ENCODE measurements at regions not wholly inside any gene's neighbourhood (a gene's known extent, or its start where the extent isn't known, plus 50 kb on each side); places are given as distances from the start of the nearest gene placed in this dataset.

DNA sequence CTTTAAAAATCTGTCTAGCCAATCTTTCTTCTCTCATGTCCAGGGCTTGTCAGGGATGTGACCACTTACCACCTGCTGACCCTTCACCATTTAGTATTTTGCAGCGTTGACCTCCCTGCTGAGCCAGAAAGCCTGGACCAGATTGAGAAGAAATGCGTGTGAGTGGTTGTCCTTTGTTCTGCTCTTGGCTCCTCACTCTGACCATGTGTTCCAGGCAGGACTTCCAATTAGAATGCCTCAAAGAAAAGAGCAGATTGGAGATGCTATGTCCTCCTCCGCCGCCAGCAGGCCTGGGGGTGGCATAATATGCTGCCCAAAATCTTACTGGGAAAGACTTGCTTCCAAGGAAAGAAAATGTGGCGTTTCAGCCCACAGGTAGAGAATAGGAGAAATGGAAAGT lies 894.1 kb downstream of the SLC4A3 start:
- H3K36me3 ChIP-seq (replicated peaks in 1 of 2; ENCODE audit: control insufficient read depth in 1 of 2, insufficient read depth in 2 of 2, low read length in 2 of 2): no peaks in the 10 kb centered on the region
- no peak overlapping the region for H3K4me3 ChIP-seq (replicated peaks in 1 of 3; ENCODE audit: insufficient read depth in 1 of 3, low read depth in 2 of 3, low read length in 3 of 3)
- DNase-seq (ENCODE audit: low spot score): no peak
- intact Hi-C loops (cut with micrococcal nuclease; ENCODE audit: unreplicated experiment): no loop called here
- ATAC-seq: no peak
- no TSS peak for BruUV-seq (replicated peaks)
- ChIA-PET CTCF (ENCODE audit: low intra/inter-chr PET ratio, low total read pairs) (no interaction called here), POLR2A (no interaction called here)
- H3K4me2 ChIP-seq (ENCODE audit: low read depth, low read length): no peak overlapping the region
- H4K20me1 ChIP-seq (ENCODE audit: insufficient read depth, low read length): no peaks in the 10 kb centered on the region
- under 1% methylated on average over 5 of the region's 5 CpGs for whole genome bisulfite sequencing (ENCODE audit: low lambda C conversion rate)
- no peak overlapping the region for H3K9ac ChIP-seq (ENCODE audit: insufficient read depth, low read depth, low read length)
- H3K9me3 ChIP-seq (ENCODE audit: low read length): peaks cover 20% of the 10 kb centered on the region
- in situ Hi-C loops (cut with HindIII; ENCODE audit: extremely low pct_ligation_motif_present, low pct_unique_long_range_greater_than_20kb): no loop called here
- no peak overlapping the region for H2AFZ ChIP-seq (ENCODE audit: low read length)
- no peak for FAIRE-seq
- no peak overlapping the region for H3K27ac ChIP-seq (ENCODE audit: extremely low read length, insufficient read depth, low read length)
- H3K79me2 ChIP-seq (ENCODE audit: insufficient read depth, low read length): no peaks in the 10 kb centered on the region
- no peaks in the 10 kb centered on the region for H3K27me3 ChIP-seq (ENCODE audit: control insufficient read depth in 1 of 2, insufficient read depth in 2 of 2, low read length in 2 of 2)
- TF ChIP-seq IRF2 (CRISPR knock-in tag; IDR thresholded peaks at IDR 0.05) (no peak), ZNF484 (CRISPR knock-in tag; IDR thresholded peaks at IDR 0.05; ENCODE audit: borderline replicate concordance, low read depth) (no peak), KMT2B (CRISPR knock-in tag; IDR thresholded peaks at IDR 0.05) (no peak), MYNN (CRISPR knock-in tag; IDR thresholded peaks at IDR 0.05; ENCODE audit: low read depth) (no peak), ZNF451 (CRISPR knock-in tag; IDR thresholded peaks at IDR 0.05) (no peak), NFKBIZ (CRISPR knock-in tag; IDR thresholded peaks at IDR 0.05) (no peak)
- TF ChIP-seq, protein P1, sequence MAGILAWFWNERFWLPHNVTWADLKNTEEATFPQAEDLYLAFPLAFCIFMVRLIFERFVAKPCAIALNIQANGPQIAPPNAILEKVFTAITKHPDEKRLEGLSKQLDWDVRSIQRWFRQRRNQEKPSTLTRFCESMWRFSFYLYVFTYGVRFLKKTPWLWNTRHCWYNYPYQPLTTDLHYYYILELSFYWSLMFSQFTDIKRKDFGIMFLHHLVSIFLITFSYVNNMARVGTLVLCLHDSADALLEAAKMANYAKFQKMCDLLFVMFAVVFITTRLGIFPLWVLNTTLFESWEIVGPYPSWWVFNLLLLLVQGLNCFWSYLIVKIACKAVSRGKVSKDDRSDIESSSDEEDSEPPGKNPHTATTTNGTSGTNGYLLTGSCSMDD (CRISPR knock-in tag; IDR thresholded peaks at IDR 0.05): no peak
- TF ChIP-seq, protein P2, sequence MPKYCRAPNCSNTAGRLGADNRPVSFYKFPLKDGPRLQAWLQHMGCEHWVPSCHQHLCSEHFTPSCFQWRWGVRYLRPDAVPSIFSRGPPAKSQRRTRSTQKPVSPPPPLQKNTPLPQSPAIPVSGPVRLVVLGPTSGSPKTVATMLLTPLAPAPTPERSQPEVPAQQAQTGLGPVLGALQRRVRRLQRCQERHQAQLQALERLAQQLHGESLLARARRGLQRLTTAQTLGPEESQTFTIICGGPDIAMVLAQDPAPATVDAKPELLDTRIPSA (CRISPR knock-in tag; IDR thresholded peaks at IDR 0.05; ENCODE audit: borderline replicate concordance): no peak
- no peaks in the 10 kb centered on the region for H3K4me1 ChIP-seq (ENCODE audit: insufficient read depth, low read length)

DNA sequence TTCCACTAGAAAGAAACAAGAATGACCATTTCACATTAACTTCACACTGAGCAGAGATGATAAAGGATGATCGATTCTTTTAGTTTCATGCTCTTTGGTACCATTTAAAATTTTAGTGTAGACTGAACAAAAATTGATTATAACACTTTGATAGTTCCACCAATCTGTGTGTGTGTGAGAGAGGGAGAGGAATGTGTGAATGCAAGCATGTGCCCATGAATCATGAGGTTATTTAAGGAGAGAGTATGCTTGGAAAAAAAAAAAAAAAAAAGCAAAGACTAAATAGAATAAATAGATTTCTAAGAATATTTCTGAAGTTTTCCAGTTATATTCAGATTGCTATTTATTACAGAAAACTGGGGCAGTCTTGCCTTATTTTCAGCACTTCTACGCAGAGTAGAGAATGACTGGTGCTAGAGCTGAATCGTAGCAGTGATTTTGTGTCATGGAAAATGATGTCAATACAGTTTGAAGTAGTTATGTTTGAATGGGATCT lies 900.8 kb downstream of the SLC4A3 start:
- Histone ChIP-seq H3K4me1 (ENCODE audit: insufficient read depth, low read length) (no peaks in the 10 kb centered on the region), H3K36me3 (replicated peaks in 1 of 2; ENCODE audit: control insufficient read depth in 1 of 2, insufficient read depth in 2 of 2, low read length in 2 of 2) (no peaks in the 10 kb centered on the region), H3K27me3 (ENCODE audit: control insufficient read depth in 1 of 2, insufficient read depth in 2 of 2, low read length in 2 of 2) (no peaks in the 10 kb centered on the region), H3K9me3 (ENCODE audit: low read length) (peaks cover 57% of the 10 kb centered on the region), H4K20me1 (ENCODE audit: insufficient read depth, low read length) (no peaks in the 10 kb centered on the region), H3K9ac (ENCODE audit: insufficient read depth, low read depth, low read length) (no peak overlapping the region), H3K4me3 (replicated peaks in 1 of 3; ENCODE audit: insufficient read depth in 1 of 3, low read depth in 2 of 3, low read length in 3 of 3) (no peak overlapping the region), H2AFZ (ENCODE audit: low read length) (no peak overlapping the region), H3K27ac (ENCODE audit: extremely low read length, insufficient read depth, low read length) (no peak overlapping the region), H3K4me2 (ENCODE audit: low read depth, low read length) (no peak overlapping the region), H3K79me2 (ENCODE audit: insufficient read depth, low read length) (no peaks in the 10 kb centered on the region)
- FAIRE-seq: no peak
- no TSS peak for BruUV-seq (replicated peaks)
- DNase-seq (ENCODE audit: low spot score): no peak
- in situ Hi-C loops (cut with HindIII; ENCODE audit: extremely low pct_ligation_motif_present, low pct_unique_long_range_greater_than_20kb): no loop called here
- CTCF ChIA-PET (ENCODE audit: low intra/inter-chr PET ratio, low total read pairs): no interaction called here
- POLR2A ChIA-PET: no interaction called here
- 18% methylated on average over 3 of the region's 3 CpGs for WGBS (ENCODE audit: low lambda C conversion rate)
- intact Hi-C loops (cut with micrococcal nuclease; ENCODE audit: unreplicated experiment): no loop called here
- ATAC-seq: no peak
- TF ChIP-seq FOXP1 (IDR thresholded peaks at IDR 0.05) (no peak), FOXP1 (CRISPR knock-in tag; IDR thresholded peaks at IDR 0.05) (no peak), ZSCAN9 (CRISPR knock-in tag; IDR thresholded peaks at IDR 0.05; ENCODE audit: borderline replicate concordance) (no peak), EZH2 (conservative IDR thresholded peaks at IDR 0.05; ENCODE audit: low read depth, low read length) (no peak), SIN3B (IDR thresholded peaks at IDR 0.05; ENCODE audit: low read length) (no peak), ZFYVE20 (CRISPR knock-in tag; IDR thresholded peaks at IDR 0.05; ENCODE audit: borderline replicate concordance, low read depth) (no peak), ZNF713 (CRISPR knock-in tag; IDR thresholded peaks at IDR 0.05) (no peak), MTA1 (CRISPR knock-in tag; IDR thresholded peaks at IDR 0.05; ENCODE audit: borderline replicate concordance) (no peak)
- TF ChIP-seq, protein P3, sequence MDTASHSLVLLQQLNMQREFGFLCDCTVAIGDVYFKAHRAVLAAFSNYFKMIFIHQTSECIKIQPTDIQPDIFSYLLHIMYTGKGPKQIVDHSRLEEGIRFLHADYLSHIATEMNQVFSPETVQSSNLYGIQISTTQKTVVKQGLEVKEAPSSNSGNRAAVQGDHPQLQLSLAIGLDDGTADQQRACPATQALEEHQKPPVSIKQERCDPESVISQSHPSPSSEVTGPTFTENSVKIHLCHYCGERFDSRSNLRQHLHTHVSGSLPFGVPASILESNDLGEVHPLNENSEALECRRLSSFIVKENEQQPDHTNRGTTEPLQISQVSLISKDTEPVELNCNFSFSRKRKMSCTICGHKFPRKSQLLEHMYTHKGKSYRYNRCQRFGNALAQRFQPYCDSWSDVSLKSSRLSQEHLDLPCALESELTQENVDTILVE (CRISPR knock-in tag; IDR thresholded peaks at IDR 0.05): no peak
- TF ChIP-seq, protein P4, sequence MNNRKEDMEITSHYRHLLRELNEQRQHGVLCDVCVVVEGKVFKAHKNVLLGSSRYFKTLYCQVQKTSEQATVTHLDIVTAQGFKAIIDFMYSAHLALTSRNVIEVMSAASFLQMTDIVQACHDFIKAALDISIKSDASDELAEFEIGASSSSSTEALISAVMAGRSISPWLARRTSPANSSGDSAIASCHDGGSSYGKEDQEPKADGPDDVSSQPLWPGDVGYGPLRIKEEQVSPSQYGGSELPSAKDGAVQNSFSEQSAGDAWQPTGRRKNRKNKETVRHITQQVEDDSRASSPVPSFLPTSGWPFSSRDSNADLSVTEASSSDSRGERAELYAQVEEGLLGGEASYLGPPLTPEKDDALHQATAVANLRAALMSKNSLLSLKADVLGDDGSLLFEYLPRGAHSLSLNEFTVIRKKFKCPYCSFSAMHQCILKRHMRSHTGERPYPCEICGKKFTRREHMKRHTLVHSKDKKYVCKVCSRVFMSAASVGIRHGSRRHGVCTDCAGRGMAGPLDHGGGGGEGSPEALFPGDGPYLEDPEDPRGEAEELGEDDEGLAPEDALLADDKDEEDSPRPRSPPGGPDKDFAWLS (CRISPR knock-in tag; IDR thresholded peaks at IDR 0.05; ENCODE audit: borderline replicate concordance): no peak
